CD8-positive, alpha-beta memory T cell (primary cell): ENCODE measurements at regions not wholly inside any gene's neighbourhood (a gene's known extent, or its start where the extent isn't known, plus 50 kb on each side); places are given as distances from the start of the nearest gene placed in this dataset.
"Not testable (repeated sequence)": the region's sequence is repeated elsewhere in the genome, so short reads cannot be mapped to it uniquely, and the experiment has no call there.

Source experiments
- CTCF ChIA-PET: fragments of 350-600 bp; sonication (Branson Sonifier 250); formaldehyde crosslinking; loops from one replicate; lab custom pipeline; 2021; ENCODE audit warnings: antibody characterized with exemption; lab: Charles Lee
- POLR2A ChIA-PET: fragments of 350-600 bp; sonication (Branson Sonifier 250); formaldehyde crosslinking; loops from one replicate; lab custom pipeline; 2021; ENCODE audit warnings: antibody characterized with exemption; lab: Charles Lee
- DNase-seq, 5 donors: peaks; one replicate each; pipeline versions ENCODE4 v3.0.0 to v3.0.0-alpha.2; 2020 to 2022; ENCODE audit warnings: mixed read lengths in 1 of 5
- H3K27ac ChIP-seq: one replicate; pipeline ENCODE4 v1.7.0; 2013; ENCODE audit warnings: low read depth, mild to moderate bottlenecking, low read length, moderate library complexity
- H3K27me3 ChIP-seq: 2 replicates; pipeline ENCODE4 v1.7.0; 2013; ENCODE audit warnings: low read length, mild to moderate bottlenecking; ENCODE audit not compliant: insufficient read depth, poor library complexity, severe bottlenecking
- H3K36me3 ChIP-seq: 2 replicates; pipeline ENCODE4 v1.7.0; 2013; ENCODE audit warnings: mild to moderate bottlenecking, low read length, moderate library complexity; ENCODE audit not compliant: insufficient read depth
- H3K4me1 ChIP-seq: 2 replicates; pipeline ENCODE4 v1.7.0; 2013; ENCODE audit warnings: mild to moderate bottlenecking, low read length, moderate library complexity; ENCODE audit not compliant: insufficient read depth
- H3K4me3 ChIP-seq: 2 replicates; pipeline ENCODE4 v1.7.0; 2013; ENCODE audit warnings: mild to moderate bottlenecking, low read length
- H3K9me3 ChIP-seq: 2 replicates; pipeline ENCODE4 v1.7.0; 2013; ENCODE audit warnings: mild to moderate bottlenecking, low read length
- H3K27ac Mint-ChIP-seq, 8 donors: one replicate each; pipeline ENCODE4 v1.8.0; 2020 to 2021; ENCODE audit warnings: mixed read lengths in 8 of 8, mild to moderate bottlenecking in 6 of 8, inconsistent platforms in 3 of 8, moderate library complexity in 3 of 8
- H3K27me3 Mint-ChIP-seq, 2 donors: one replicate each; pipeline ENCODE4 v1.8.0; 2020 to 2021; ENCODE audit warnings: mixed read lengths in 2 of 2, mild to moderate bottlenecking in 1 of 2, moderate library complexity in 1 of 2
- H3K36me3 Mint-ChIP-seq, 3 donors: one replicate each; pipeline ENCODE4 v1.8.0; 2020 to 2021; ENCODE audit warnings: mixed read lengths in 3 of 3, inconsistent platforms in 1 of 3, mild to moderate bottlenecking in 1 of 3
- H3K4me1 Mint-ChIP-seq, 3 donors: one replicate each; pipeline ENCODE4 v1.8.0; 2020 to 2021; ENCODE audit warnings: mixed read lengths in 3 of 3, inconsistent platforms in 1 of 3, mild to moderate bottlenecking in 1 of 3
- H3K4me3 Mint-ChIP-seq, 7 donors: one replicate each; pipeline ENCODE4 v1.8.0; 2020 to 2021; ENCODE audit warnings: mixed read lengths in 7 of 7, mild to moderate bottlenecking in 6 of 7, moderate library complexity in 4 of 7, inconsistent platforms in 2 of 7
- H3K9me3 Mint-ChIP-seq, 5 donors: one replicate each; pipeline ENCODE4 v1.8.0; 2020 to 2022; ENCODE audit warnings: mixed read lengths in 5 of 5, mild to moderate bottlenecking in 3 of 5, moderate library complexity in 2 of 5, inconsistent platforms in 1 of 5

GRCh38 chr18:35848321-35848720 lies 124.2 kb upstream of the RMP24 start:
- H3K4me1 ChIP-seq, H3K9me3 ChIP-seq, H3K4me3 Mint-ChIP-seq, H3K36me3 ChIP-seq, H3K27ac Mint-ChIP-seq, DNase-seq, H3K27me3 ChIP-seq, POLR2A ChIA-PET, CTCF ChIA-PET, H3K4me3 ChIP-seq, H3K36me3 Mint-ChIP-seq, H3K9me3 Mint-ChIP-seq, H3K4me1 Mint-ChIP-seq, H3K27ac ChIP-seq: not testable (repeated sequence)
- H3K27me3 Mint-ChIP-seq = peaks cover 5 to 18% of the 10 kb centered on the region in 2 donors

- CTCF ChIA-PET, H3K27ac ChIP-seq, H3K4me1 ChIP-seq, H3K27ac Mint-ChIP-seq, H3K9me3 ChIP-seq, H3K9me3 Mint-ChIP-seq, H3K36me3 Mint-ChIP-seq, DNase-seq, H3K36me3 ChIP-seq, H3K4me3 Mint-ChIP-seq, POLR2A ChIA-PET, H3K4me1 Mint-ChIP-seq, H3K4me3 ChIP-seq, H3K27me3 ChIP-seq: not testable (repeated sequence)
- H3K27me3 Mint-ChIP-seq = peaks cover 4 to 16% of the 10 kb centered on the region in 2 donors
Observed at GRCh38 chr18:35849241-35849640, 123.2 kb upstream of the RMP24 start.

- CTCF ChIA-PET = interaction anchor here (0.6 kb wide), 1 partner anchor 33 kb away, joined by 3 read pairs; no protein-coding TSS in a partner anchor
- POLR2A ChIA-PET = no interaction called here
Observed at GRCh38 chr18:35851286-35851970, 121.1 kb upstream of the RMP24 start.

GRCh38 chr18:35852786-35853185 lies 119.7 kb upstream of the RMP24 start:
- H3K27ac Mint-ChIP-seq = peak overlapping the region in 1 of 8 donors; percentile 78
- Histone ChIP-seq H3K9me3 (no peaks in the 10 kb centered on the region), H3K27me3 (no peaks in the 10 kb centered on the region), H3K27ac (no peak overlapping the region), H3K36me3 (no peaks in the 10 kb centered on the region), H3K4me1 (no peaks in the 10 kb centered on the region), H3K4me3 (no peak overlapping the region)
- no peaks in the 10 kb centered on the region for H3K4me1 Mint-ChIP-seq
- ChIA-PET POLR2A (no interaction called here), CTCF (no interaction called here)
- no peak overlapping the region for H3K4me3 Mint-ChIP-seq
- H3K9me3 Mint-ChIP-seq = no peaks in the 10 kb centered on the region
- no peaks in the 10 kb centered on the region for H3K27me3 Mint-ChIP-seq
- no peak for DNase-seq
- H3K36me3 Mint-ChIP-seq = no peaks in the 10 kb centered on the region

More at GRCh38 chr18:35851286-35851970, 121.1 kb upstream of the RMP24 start:
- Mint-ChIP-seq H3K27ac (no peak overlapping the region), H3K9me3 (no peaks in the 10 kb centered on the region), H3K36me3 (no peaks in the 10 kb centered on the region), H3K27me3 (no peaks in the 10 kb centered on the region), H3K4me1 (no peaks in the 10 kb centered on the region), H3K4me3 (no peak overlapping the region)
- H3K27ac ChIP-seq = no peak overlapping the region
- no peaks in the 10 kb centered on the region for H3K27me3 ChIP-seq
- H3K36me3 ChIP-seq = no peaks in the 10 kb centered on the region
- no peak for DNase-seq
- no peaks in the 10 kb centered on the region for H3K9me3 ChIP-seq
- H3K4me1 ChIP-seq = no peaks in the 10 kb centered on the region
- no peak overlapping the region for H3K4me3 ChIP-seq

- H3K27ac ChIP-seq = no peak overlapping the region
- H3K4me1 ChIP-seq = no peaks in the 10 kb centered on the region
- no peaks in the 10 kb centered on the region for H3K36me3 Mint-ChIP-seq
- H3K27ac Mint-ChIP-seq = no peak overlapping the region
- H3K27me3 ChIP-seq = no peaks in the 10 kb centered on the region
- ChIA-PET CTCF (no interaction called here), POLR2A (no interaction called here)
- H3K9me3 ChIP-seq = no peaks in the 10 kb centered on the region
- no peaks in the 10 kb centered on the region for H3K9me3 Mint-ChIP-seq
- H3K4me3 ChIP-seq = no peak overlapping the region
- no peak for DNase-seq
- H3K4me1 Mint-ChIP-seq = no peaks in the 10 kb centered on the region
- no peak overlapping the region for H3K4me3 Mint-ChIP-seq
- no peaks in the 10 kb centered on the region for H3K27me3 Mint-ChIP-seq
- no peaks in the 10 kb centered on the region for H3K36me3 ChIP-seq
Observed at GRCh38 chr18:35854095-35854494, 118.4 kb upstream of the RMP24 start.

- H3K36me3 ChIP-seq = no peaks in the 10 kb centered on the region
- no peak overlapping the region for H3K4me3 ChIP-seq
- no peaks in the 10 kb centered on the region for H3K36me3 Mint-ChIP-seq
- no peaks in the 10 kb centered on the region for H3K9me3 ChIP-seq
- no peaks in the 10 kb centered on the region for H3K4me1 ChIP-seq
- POLR2A ChIA-PET = no interaction called here
- no peaks in the 10 kb centered on the region for H3K4me1 Mint-ChIP-seq
- no peak overlapping the region for H3K27ac ChIP-seq
- no peaks in the 10 kb centered on the region for H3K9me3 Mint-ChIP-seq
- H3K27me3 ChIP-seq = no peaks in the 10 kb centered on the region
- DNase-seq = no peak
- no peak overlapping the region for H3K4me3 Mint-ChIP-seq
- CTCF ChIA-PET = no interaction called here
- peaks cover 0 to 4% of the 10 kb centered on the region in 2 donors for H3K27me3 Mint-ChIP-seq
- no peak overlapping the region for H3K27ac Mint-ChIP-seq
Observed at GRCh38 chr18:35856178-35856577, 116.3 kb upstream of the RMP24 start.

- H3K27me3 Mint-ChIP-seq, POLR2A ChIA-PET, DNase-seq, H3K9me3 ChIP-seq, H3K4me3 Mint-ChIP-seq, H3K9me3 Mint-ChIP-seq, H3K27ac Mint-ChIP-seq, H3K27me3 ChIP-seq, H3K4me3 ChIP-seq, H3K27ac ChIP-seq, H3K36me3 Mint-ChIP-seq, H3K4me1 ChIP-seq, H3K4me1 Mint-ChIP-seq, CTCF ChIA-PET, H3K36me3 ChIP-seq: not testable (repeated sequence)
Observed at GRCh38 chr18:35856721-35857120, 115.8 kb upstream of the RMP24 start.

- H3K4me1 Mint-ChIP-seq, CTCF ChIA-PET, H3K27me3 Mint-ChIP-seq: not testable (repeated sequence)
Observed at GRCh38 chr18:35857581-35857980, 114.9 kb upstream of the RMP24 start.

More at GRCh38 chr18:35857581-35857980, 114.9 kb upstream of the RMP24 start:
- H3K9me3 ChIP-seq, H3K4me3 ChIP-seq, H3K4me1 ChIP-seq, H3K27me3 ChIP-seq, POLR2A ChIA-PET, H3K27ac ChIP-seq, H3K27ac Mint-ChIP-seq, H3K36me3 Mint-ChIP-seq, DNase-seq, H3K9me3 Mint-ChIP-seq, H3K36me3 ChIP-seq, H3K4me3 Mint-ChIP-seq: not testable (repeated sequence)
